ENCODE measurements at regions not wholly inside any gene's neighbourhood (a gene's known extent, or its start where the extent isn't known, plus 50 kb on each side); places are given as distances from the start of the nearest gene placed in this dataset.

- H3K36me3 ChIP-seq, result no peaks in the 10 kb centered on the region
- intact Hi-C loops (cut with DNase I; ENCODE audit: low total_unique reads), result no loop called here
- no peak for TF ChIP-seq POLR2A (IDR thresholded peaks at IDR 0.05)
- TF ChIP-seq, protein P1, sequence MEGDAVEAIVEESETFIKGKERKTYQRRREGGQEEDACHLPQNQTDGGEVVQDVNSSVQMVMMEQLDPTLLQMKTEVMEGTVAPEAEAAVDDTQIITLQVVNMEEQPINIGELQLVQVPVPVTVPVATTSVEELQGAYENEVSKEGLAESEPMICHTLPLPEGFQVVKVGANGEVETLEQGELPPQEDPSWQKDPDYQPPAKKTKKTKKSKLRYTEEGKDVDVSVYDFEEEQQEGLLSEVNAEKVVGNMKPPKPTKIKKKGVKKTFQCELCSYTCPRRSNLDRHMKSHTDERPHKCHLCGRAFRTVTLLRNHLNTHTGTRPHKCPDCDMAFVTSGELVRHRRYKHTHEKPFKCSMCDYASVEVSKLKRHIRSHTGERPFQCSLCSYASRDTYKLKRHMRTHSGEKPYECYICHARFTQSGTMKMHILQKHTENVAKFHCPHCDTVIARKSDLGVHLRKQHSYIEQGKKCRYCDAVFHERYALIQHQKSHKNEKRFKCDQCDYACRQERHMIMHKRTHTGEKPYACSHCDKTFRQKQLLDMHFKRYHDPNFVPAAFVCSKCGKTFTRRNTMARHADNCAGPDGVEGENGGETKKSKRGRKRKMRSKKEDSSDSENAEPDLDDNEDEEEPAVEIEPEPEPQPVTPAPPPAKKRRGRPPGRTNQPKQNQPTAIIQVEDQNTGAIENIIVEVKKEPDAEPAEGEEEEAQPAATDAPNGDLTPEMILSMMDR (IDR thresholded peaks at IDR 0.05 in 4 of 5, conservative IDR thresholded peaks at IDR 0.05 in 1 of 5), result no peak
- no peak overlapping the region for H3K4me3 ChIP-seq
- no peak overlapping the region for H3K27ac ChIP-seq
- in situ Hi-C loops (cut with MboI; ENCODE audit: low sequenced_read_pairs in 4 of 4), result no loop called here
- no peak for DNase-seq
- H3K4me1 ChIP-seq, result no peaks in the 10 kb centered on the region
- no peaks in the 10 kb centered on the region for H3K9me3 ChIP-seq
- H3K27me3 ChIP-seq, result no peaks in the 10 kb centered on the region
- no peak for ATAC-seq
These were observed 151.8 kb downstream of the SETD4 start for GRCh38 chr21:35908311-35909078.

GRCh38 chr21:35906586-35906985 lies 153.7 kb downstream of the SETD4 start:
- Histone ChIP-seq H3K36me3 (no peaks in the 10 kb centered on the region), H3K4me3 (no peak overlapping the region), H3K27me3 (no peaks in the 10 kb centered on the region), H3K9me3 (no peaks in the 10 kb centered on the region), H3K4me1 (no peaks in the 10 kb centered on the region), H3K27ac (no peak overlapping the region)
- TF ChIP-seq POLR2A (IDR thresholded peaks at IDR 0.05), result no peak
- TF ChIP-seq, protein P1 (IDR thresholded peaks at IDR 0.05 in 4 of 5, conservative IDR thresholded peaks at IDR 0.05 in 1 of 5), result no peak
- DNase-seq (no peak), ATAC-seq (no peak)
- intact Hi-C loops (cut with DNase I; ENCODE audit: low total_unique reads), result no loop called here
- in situ Hi-C loops (cut with MboI; ENCODE audit: low sequenced_read_pairs in 4 of 4), result no loop called here

GRCh38 chr21:35905963-35906345 lies 154.4 kb downstream of the SETD4 start:
- intact Hi-C loops (cut with DNase I; ENCODE audit: low total_unique reads) (no loop called here), in situ Hi-C loops (cut with MboI; ENCODE audit: low sequenced_read_pairs in 4 of 4) (no loop called here)
- no peaks in the 10 kb centered on the region for H3K36me3 ChIP-seq
- no peak for TF ChIP-seq POLR2A (IDR thresholded peaks at IDR 0.05)
- TF ChIP-seq, protein P1 (IDR thresholded peaks at IDR 0.05 in 4 of 5, conservative IDR thresholded peaks at IDR 0.05 in 1 of 5), result no peak
- no peaks in the 10 kb centered on the region for H3K27me3 ChIP-seq
- H3K4me3 ChIP-seq, result no peak overlapping the region
- peak; percentile 10 to 35 for DNase-seq
- peak overlapping the region; percentile 7 to 58 (median 27) for H3K27ac ChIP-seq
- peak; percentile 52 to 58 for ATAC-seq
- H3K9me3 ChIP-seq, result no peaks in the 10 kb centered on the region
- no peaks in the 10 kb centered on the region for H3K4me1 ChIP-seq

DNA sequence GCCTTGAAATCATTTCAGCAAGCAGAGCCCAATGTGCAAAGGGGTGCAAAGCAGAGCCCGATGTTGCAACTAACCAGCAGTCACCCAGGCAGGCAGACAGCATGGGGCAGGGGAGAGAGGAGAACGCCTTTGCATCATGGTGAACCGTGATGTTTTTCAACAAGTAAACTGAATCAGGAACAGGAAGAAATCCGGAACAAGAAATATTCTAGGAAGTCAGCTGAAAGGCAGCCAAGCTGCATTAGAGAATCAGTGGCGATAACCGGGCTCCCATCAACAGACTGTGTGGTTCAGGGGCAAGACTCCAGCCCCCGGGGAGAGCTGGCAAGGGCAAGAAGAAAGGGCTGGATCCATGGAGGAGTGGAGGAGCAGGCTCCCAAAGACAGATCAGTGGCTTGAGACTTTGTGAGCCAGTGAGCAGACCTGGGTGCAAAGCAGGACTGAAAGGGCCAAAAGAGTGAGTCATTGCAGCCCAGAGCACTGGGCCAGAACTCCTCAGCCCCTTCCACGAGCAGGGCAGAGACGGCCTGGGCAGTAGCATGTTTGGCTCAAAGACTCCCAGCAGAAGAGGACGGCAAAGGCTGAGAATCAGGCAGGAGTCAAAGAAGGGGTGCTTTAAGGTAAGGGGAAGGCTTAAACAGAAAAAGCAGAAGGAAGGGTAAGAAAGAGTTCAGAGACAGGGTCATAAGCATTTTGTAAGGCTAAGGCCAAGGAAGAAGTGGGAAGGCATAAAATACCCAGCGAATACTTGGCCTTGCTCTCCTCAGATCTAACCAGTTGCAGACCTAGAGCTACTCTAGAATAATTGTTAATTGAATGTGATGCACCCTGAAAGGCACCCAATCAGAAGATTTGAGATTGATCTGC lies 155.0 kb downstream of the SETD4 start:
- DNase-seq (peak in 1 of 2 donors; percentile 43), ATAC-seq (peak; percentile 36 to 49)
- Histone ChIP-seq H3K36me3 (no peaks in the 10 kb centered on the region), H3K4me1 (no peaks in the 10 kb centered on the region), H3K27me3 (no peaks in the 10 kb centered on the region), H3K27ac (peak overlapping the region; percentile 7 to 58 (median 27)), H3K9me3 (no peaks in the 10 kb centered on the region), H3K4me3 (no peak overlapping the region)
- intact Hi-C loops (cut with DNase I; ENCODE audit: low total_unique reads), result no loop called here
- in situ Hi-C loops (cut with MboI; ENCODE audit: low sequenced_read_pairs in 4 of 4), result no loop called here
- TF ChIP-seq, protein P1 (IDR thresholded peaks at IDR 0.05 in 4 of 5, conservative IDR thresholded peaks at IDR 0.05 in 1 of 5), result no peak
- no peak for TF ChIP-seq POLR2A (IDR thresholded peaks at IDR 0.05)
